ENCODE measurements at regions not wholly inside any gene's neighbourhood (a gene's known extent, or its start where the extent isn't known, plus 50 kb on each side); places are given as distances from the start of the nearest gene placed in this dataset.

- no peak overlapping the region for H3K27ac ChIP-seq (ENCODE audit: extremely low read depth, low read depth, low read length)
- CTCF ChIA-PET: interaction anchor here (0.6 kb wide), 1 partner anchor 214 kb away, joined by 3 read pairs; no protein-coding TSS in a partner anchor
- no peak for TF ChIP-seq ZNF302 (tag by site-specific recombination; IDR thresholded peaks at IDR 0.05; ENCODE audit: low read depth)
- TF ChIP-seq ZBTB20 (tag by site-specific recombination; IDR thresholded peaks at IDR 0.05): no peak
- no peak for TF ChIP-seq ZBTB11 (tag by site-specific recombination; conservative IDR thresholded peaks at IDR 0.05; ENCODE audit: low read depth)
- peak; percentile 36; the same call in 1 of the 2 replicates for TF ChIP-seq EGR2 (tag by site-specific recombination; IDR thresholded peaks at IDR 0.05; ENCODE audit: low read depth)
- no peak for TF ChIP-seq ZNF624 (tag by site-specific recombination; IDR thresholded peaks at IDR 0.05)
- H3K36me3 ChIP-seq (ENCODE audit: control insufficient read depth in 2 of 2, insufficient read depth in 1 of 2, low read length in 2 of 2): no peaks in the 10 kb centered on the region
- POLR2A ChIA-PET: no interaction called here
- no peaks in the 10 kb centered on the region for H3K9me3 ChIP-seq (ENCODE audit: control insufficient read depth, insufficient read depth, low read depth, low read length)
- H3K4me3 ChIP-seq (ENCODE audit: low read depth, low read length): no peak overlapping the region
- no peaks in the 10 kb centered on the region for H3K4me1 ChIP-seq (ENCODE audit: control insufficient read depth, insufficient read depth, low read length)
Measured at GRCh38 chrX:107565931-107566603, 62.2 kb upstream of the PRPS1 start.

- POLR2A ChIA-PET: no interaction called here
- CTCF ChIA-PET: interaction anchor here (0.6 kb wide), 2 partner anchors 213 to 542 kb away, joined by 3 read pairs; no protein-coding TSS in a partner anchor
- H3K4me1 ChIP-seq (ENCODE audit: control insufficient read depth, insufficient read depth, low read length): no peaks in the 10 kb centered on the region
- TF ChIP-seq ZBTB20 (tag by site-specific recombination; IDR thresholded peaks at IDR 0.05) (peak; percentile 70), ZNF768 (tag by site-specific recombination; IDR thresholded peaks at IDR 0.05) (no peak), ZSCAN4 (tag by site-specific recombination; IDR thresholded peaks at IDR 0.05) (no peak), ZSCAN23 (tag by site-specific recombination; IDR thresholded peaks at IDR 0.05) (no peak), HIC1 (tag by site-specific recombination; IDR thresholded peaks at IDR 0.05) (no peak), ZNF514 (tag by site-specific recombination; IDR thresholded peaks at IDR 0.05) (no peak), ZNF140 (tag by site-specific recombination; IDR thresholded peaks at IDR 0.05) (no peak), KLF16 (tag by site-specific recombination; IDR thresholded peaks at IDR 0.05) (no peak)
- no peaks in the 10 kb centered on the region for H3K9me3 ChIP-seq (ENCODE audit: control insufficient read depth, insufficient read depth, low read depth, low read length)
- no peak overlapping the region for H3K4me3 ChIP-seq (ENCODE audit: low read depth, low read length)
- no peaks in the 10 kb centered on the region for H3K36me3 ChIP-seq (ENCODE audit: control insufficient read depth in 2 of 2, insufficient read depth in 1 of 2, low read length in 2 of 2)
- no peak overlapping the region for H3K27ac ChIP-seq (ENCODE audit: extremely low read depth, low read depth, low read length)
Measured at GRCh38 chrX:107566604-107567262, 61.6 kb upstream of the PRPS1 start.

- CTCF ChIA-PET: interaction anchor here (0.7 kb wide), 1 partner anchor 9 kb away, joined by 3 read pairs; no protein-coding TSS in a partner anchor
- POLR2A ChIA-PET: no interaction called here
- H3K27ac ChIP-seq (ENCODE audit: extremely low read depth, low read depth, low read length): no peak overlapping the region
- H3K36me3 ChIP-seq (ENCODE audit: control insufficient read depth in 2 of 2, insufficient read depth in 1 of 2, low read length in 2 of 2): no peaks in the 10 kb centered on the region
- H3K9me3 ChIP-seq (ENCODE audit: control insufficient read depth, insufficient read depth, low read depth, low read length): no peaks in the 10 kb centered on the region
- no peaks in the 10 kb centered on the region for H3K4me1 ChIP-seq (ENCODE audit: control insufficient read depth, insufficient read depth, low read length)
- H3K4me3 ChIP-seq (ENCODE audit: low read depth, low read length): no peak overlapping the region
- no peak for TF ChIP-seq ZBTB48 (tag by site-specific recombination; IDR thresholded peaks at IDR 0.05)
- no peak for TF ChIP-seq ZNF830 (tag by site-specific recombination; IDR thresholded peaks at IDR 0.05; ENCODE audit: low read depth)
- no peak for TF ChIP-seq ZSCAN4 (tag by site-specific recombination; IDR thresholded peaks at IDR 0.05)
- TF ChIP-seq ZNF221 (tag by site-specific recombination; IDR thresholded peaks at IDR 0.05; ENCODE audit: borderline replicate concordance): no peak
- no peak for TF ChIP-seq ZNF416 (tag by site-specific recombination; IDR thresholded peaks at IDR 0.05)
- TF ChIP-seq ZNF623 (tag by site-specific recombination; IDR thresholded peaks at IDR 0.05): no peak
- no peak for TF ChIP-seq ZNF501 (tag by site-specific recombination; IDR thresholded peaks at IDR 0.05)
- no peak for TF ChIP-seq ZBTB26 (tag by site-specific recombination; optimal IDR thresholded peaks at IDR 0.05)
Measured at GRCh38 chrX:107567370-107567769, 60.9 kb upstream of the PRPS1 start.
